K562 (cell line): ENCODE measurements at regions not wholly inside any gene's neighbourhood (a gene's known extent, or its start where the extent isn't known, plus 50 kb on each side); places are given as distances from the start of the nearest gene placed in this dataset.

Experiments
- POLR2A ChIP-seq: fragments of 450-650 bp; conservative IDR thresholded peaks from 2 replicates; pipeline ENCODE4 v1.6.1; 2016
- SMC3 ChIP-seq: conservative IDR thresholded peaks from 2 replicates; pipeline ENCODE4 v1.6.1; 2011; ENCODE audit warnings: low read depth, low read length, improper control_type of control experiment; ENCODE audit not compliant: insufficient read depth

- TF ChIP-seq POLR2A (no peak), SMC3 (no peak)
Measured at GRCh38 chr18:28511413-28511821, 334.5 kb upstream of the CDH2 start.
